ENCODE measurements at regions not wholly inside any gene's neighbourhood (a gene's known extent, or its start where the extent isn't known, plus 50 kb on each side); places are given as distances from the start of the nearest gene placed in this dataset.

DNA sequence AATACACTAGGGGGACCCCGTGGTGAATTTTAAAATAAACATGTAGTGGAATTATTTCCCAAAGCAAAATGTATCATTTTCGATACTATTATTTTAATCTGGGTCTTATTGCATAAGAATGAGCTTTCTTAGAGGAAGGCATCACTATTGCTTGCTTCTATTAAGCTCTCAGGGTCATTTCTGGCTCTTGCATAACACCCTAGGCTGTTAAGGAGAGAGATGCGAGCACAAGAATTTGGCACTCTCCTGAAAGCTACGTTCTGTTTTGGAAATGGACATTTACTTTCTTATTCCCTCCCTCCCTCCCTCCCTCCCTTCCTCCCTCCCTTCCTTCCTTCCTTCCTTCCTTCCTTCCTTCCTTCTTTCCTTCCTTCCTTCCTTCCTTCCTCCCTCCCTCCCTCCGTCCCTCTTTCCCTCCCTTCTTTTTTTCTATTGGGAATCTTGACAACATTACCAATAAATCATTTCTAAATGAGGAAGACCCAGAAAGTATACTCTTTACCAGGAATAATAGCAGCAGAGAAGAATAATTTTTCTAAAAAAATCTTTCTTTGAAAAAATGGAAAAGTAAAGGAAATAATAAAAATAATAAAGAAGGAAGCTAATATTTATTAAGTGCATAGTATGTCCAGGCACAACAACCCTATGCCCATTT, 83.6 kb upstream of the BDNF start:
- no peak for TF ChIP-seq CTCF (IDR thresholded peaks at IDR 0.05; ENCODE audit: insufficient read depth, low read length, severe bottlenecking)
- DNase-seq (ENCODE audit: low read depth) (no peak), FAIRE-seq (no peak)
- no peaks in the 10 kb centered on the region for H3K36me3 ChIP-seq (ENCODE audit: control insufficient read depth, insufficient read depth, low read length)
- H3K4me3 ChIP-seq (ENCODE audit: low read depth, low read length): no peak overlapping the region
- no peaks in the 10 kb centered on the region for H3K27me3 ChIP-seq (ENCODE audit: control insufficient read depth, insufficient read depth, low read length)

DNA sequence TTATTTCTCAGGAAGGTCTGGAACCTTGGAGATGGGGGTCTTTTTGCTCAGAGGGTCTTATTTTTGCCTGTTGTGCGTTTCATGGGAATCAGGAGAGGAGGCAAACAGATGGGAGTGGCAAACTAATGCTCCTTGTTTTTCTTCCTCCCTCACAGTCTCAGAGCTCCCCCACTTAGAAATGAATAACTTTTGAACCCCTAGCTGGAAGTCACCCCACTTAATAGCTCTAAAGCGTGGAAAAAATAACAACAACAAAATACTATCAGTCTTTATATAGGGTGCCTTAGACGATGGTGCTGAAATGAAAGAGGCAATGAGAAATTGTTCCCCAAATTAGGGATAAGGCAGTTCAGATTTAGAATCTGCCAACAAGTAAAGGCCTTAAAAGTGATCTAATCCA, 76.8 kb upstream of the BDNF start:
- Histone ChIP-seq H3K36me3 (ENCODE audit: control insufficient read depth, insufficient read depth, low read length) (no peaks in the 10 kb centered on the region), H3K4me3 (ENCODE audit: low read depth, low read length) (no peak overlapping the region), H3K27me3 (ENCODE audit: control insufficient read depth, insufficient read depth, low read length) (peaks cover 2% of the 10 kb centered on the region)
- no peak for TF ChIP-seq CTCF (IDR thresholded peaks at IDR 0.05; ENCODE audit: insufficient read depth, low read length, severe bottlenecking)
- FAIRE-seq (no peak), DNase-seq (ENCODE audit: low read depth) (no peak)

DNA sequence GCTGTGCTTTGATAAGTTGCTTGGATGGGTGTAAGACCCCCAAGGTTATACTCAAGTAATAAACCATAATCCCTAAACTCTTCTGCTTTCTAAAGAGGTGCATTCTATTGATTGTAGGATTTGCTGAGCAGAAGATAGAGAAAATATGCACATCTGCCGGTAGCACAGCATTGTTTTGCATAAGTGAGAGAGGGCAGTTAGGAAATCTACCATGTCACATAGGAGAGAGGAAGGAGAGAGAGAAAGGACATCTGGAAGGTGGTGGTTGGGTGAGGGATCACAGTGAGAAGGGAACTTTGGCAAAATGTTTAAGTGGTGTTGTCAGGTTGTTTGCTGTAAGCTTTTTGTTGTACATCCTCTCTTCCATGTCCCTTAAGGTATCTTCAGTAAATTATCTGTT, 73.6 kb upstream of the BDNF start:
- no peak for DNase-seq (ENCODE audit: low read depth)
- no peak for TF ChIP-seq CTCF (IDR thresholded peaks at IDR 0.05; ENCODE audit: insufficient read depth, low read length, severe bottlenecking)
- Histone ChIP-seq H3K27me3 (ENCODE audit: control insufficient read depth, insufficient read depth, low read length) (peaks cover 2% of the 10 kb centered on the region), H3K36me3 (ENCODE audit: control insufficient read depth, insufficient read depth, low read length) (no peaks in the 10 kb centered on the region), H3K4me3 (ENCODE audit: low read depth, low read length) (no peak overlapping the region)
- no peak for FAIRE-seq

GRCh38 chr11:27771516-27771915, 71.3 kb upstream of the BDNF start:
- no peaks in the 10 kb centered on the region for H3K36me3 ChIP-seq (ENCODE audit: control insufficient read depth, insufficient read depth, low read length)
- DNase-seq (ENCODE audit: low read depth) (no peak), FAIRE-seq (no peak)
- TF ChIP-seq CTCF (IDR thresholded peaks at IDR 0.05; ENCODE audit: insufficient read depth, low read length, severe bottlenecking): no peak
- peaks cover 2% of the 10 kb centered on the region for H3K27me3 ChIP-seq (ENCODE audit: control insufficient read depth, insufficient read depth, low read length)
- H3K4me3 ChIP-seq (ENCODE audit: low read depth, low read length): no peak overlapping the region

GRCh38 chr11:27770576-27770975, 70.3 kb upstream of the BDNF start:
- TF ChIP-seq CTCF (IDR thresholded peaks at IDR 0.05; ENCODE audit: insufficient read depth, low read length, severe bottlenecking): no peak
- peaks cover 2% of the 10 kb centered on the region for H3K27me3 ChIP-seq (ENCODE audit: control insufficient read depth, insufficient read depth, low read length)
- no peaks in the 10 kb centered on the region for H3K36me3 ChIP-seq (ENCODE audit: control insufficient read depth, insufficient read depth, low read length)
- FAIRE-seq: peak; percentile 96
- H3K4me3 ChIP-seq (ENCODE audit: low read depth, low read length): no peak overlapping the region
- peak; percentile 92 for DNase-seq (ENCODE audit: low read depth)

- Histone ChIP-seq H3K36me3 (ENCODE audit: control insufficient read depth, insufficient read depth, low read length) (no peaks in the 10 kb centered on the region), H3K4me3 (ENCODE audit: low read depth, low read length) (no peak overlapping the region), H3K27me3 (ENCODE audit: control insufficient read depth, insufficient read depth, low read length) (peaks cover 2% of the 10 kb centered on the region)
- FAIRE-seq: no peak
- TF ChIP-seq CTCF (IDR thresholded peaks at IDR 0.05; ENCODE audit: insufficient read depth, low read length, severe bottlenecking): no peak
- DNase-seq (ENCODE audit: low read depth): no peak
Measured at GRCh38 chr11:27763736-27764135, 63.5 kb upstream of the BDNF start.

Data from bronchial epithelial cell (primary cell).